Trophoblast cell (in vitro differentiated cells and primary cell): ENCODE measurements at regions not wholly inside any gene's neighbourhood (a gene's known extent, or its start where the extent isn't known, plus 50 kb on each side); places are given as distances from the start of the nearest gene placed in this dataset.
A peak's percentile ranks its signal among the peaks of the same experiment; 100 is the strongest.

Source experiments
- DNase-seq, 2 donors: peaks; one replicate each; pipeline ENCODE4 v3.0.0-alpha.2; 2016
- H2AFZ ChIP-seq: 2 replicates; pipeline ENCODE4 v1.6.1; 2013; ENCODE audit warnings: low read length, moderate library complexity, mild to moderate bottlenecking; ENCODE audit not compliant: insufficient read depth, poor library complexity
- H2AK5ac ChIP-seq: 2 replicates; pipeline ENCODE4 v1.6.1; 2013; ENCODE audit warnings: mild to moderate bottlenecking, low read length
- H2BK120ac ChIP-seq: 2 replicates; pipeline ENCODE4 v1.6.1; 2013; ENCODE audit warnings: low read length, mild to moderate bottlenecking, moderate library complexity; ENCODE audit not compliant: insufficient read depth, poor library complexity
- H2BK12ac ChIP-seq: 2 replicates; pipeline ENCODE4 v1.6.1; 2013; ENCODE audit warnings: mild to moderate bottlenecking, low read length, moderate library complexity
- H2BK5ac ChIP-seq: 2 replicates; pipeline ENCODE4 v1.6.1; 2013; ENCODE audit warnings: low read length, low read depth, moderate library complexity, mild to moderate bottlenecking; ENCODE audit not compliant: poor library complexity
- H3K14ac ChIP-seq: 2 replicates; pipeline ENCODE4 v1.6.1; 2013; ENCODE audit warnings: mild to moderate bottlenecking, low read length
- H3K18ac ChIP-seq: 2 replicates; pipeline ENCODE4 v1.6.1; 2013; ENCODE audit warnings: mild to moderate bottlenecking, low read length
- H3K23ac ChIP-seq: 2 replicates; pipeline ENCODE4 v1.6.1; 2013; ENCODE audit warnings: low read length
- H3K27ac ChIP-seq: 2 replicates; pipeline ENCODE4 v1.5.1; 2013; ENCODE audit warnings: low read depth, mild to moderate bottlenecking, inconsistent platforms, low read length, moderate library complexity
- H3K27me3 ChIP-seq: 2 replicates; pipeline ENCODE4 v1.6.1; 2013; ENCODE audit warnings: inconsistent platforms, mild to moderate bottlenecking, low read length, moderate library complexity; ENCODE audit not compliant: insufficient read depth
- H3K36me3 ChIP-seq, 2 experiments: 1 replicate in 1 of 2; 2 replicates in 1 of 2; pipeline ENCODE4 v1.6.1; 2013; ENCODE audit warnings: low read length in 2 of 2, mild to moderate bottlenecking in 2 of 2, moderate library complexity in 1 of 2; ENCODE audit not compliant: insufficient read depth in 2 of 2, control insufficient read depth in 1 of 2
- H3K4ac ChIP-seq: 2 replicates; pipeline ENCODE4 v1.6.1; 2013; ENCODE audit warnings: low read depth, mild to moderate bottlenecking, low read length, moderate library complexity
- H3K4me1 ChIP-seq, 2 experiments: 1 replicate in 1 of 2; 2 replicates in 1 of 2; pipeline ENCODE4 v1.6.1; 2013; ENCODE audit warnings: low read length in 2 of 2, mild to moderate bottlenecking in 2 of 2, moderate library complexity in 1 of 2; ENCODE audit not compliant: insufficient read depth in 2 of 2, control insufficient read depth in 1 of 2
- H3K4me2 ChIP-seq: 2 replicates; pipeline ENCODE4 v1.6.1; 2013; ENCODE audit warnings: inconsistent platforms, mild to moderate bottlenecking, low read length, moderate library complexity
- H3K4me3 ChIP-seq: 2 replicates; pipeline ENCODE4 v1.5.1; 2013; ENCODE audit warnings: mild to moderate bottlenecking, low read depth, low read length, inconsistent platforms
- H3K79me1 ChIP-seq: one replicate; pipeline ENCODE4 v1.6.1; 2013; ENCODE audit warnings: low read length
- H3K79me2 ChIP-seq: 2 replicates; pipeline ENCODE4 v1.6.1; 2013; ENCODE audit warnings: low read length, mild to moderate bottlenecking; ENCODE audit not compliant: control insufficient read depth, insufficient read depth, poor library complexity
- H3K9ac ChIP-seq: 2 replicates; pipeline ENCODE4 v1.6.1; 2013; ENCODE audit warnings: mild to moderate bottlenecking, low read length
- H3K9me3 ChIP-seq: 2 replicates; pipeline ENCODE4 v1.6.1; 2013; ENCODE audit warnings: low read depth, mild to moderate bottlenecking, control low read depth, inconsistent platforms, low read length; ENCODE audit not compliant: insufficient read depth
- H4K12ac ChIP-seq: 2 replicates; pipeline ENCODE4 v1.6.1; 2013; ENCODE audit warnings: low read depth, mild to moderate bottlenecking, low read length, moderate library complexity
- H4K8ac ChIP-seq: 2 replicates; pipeline ENCODE4 v1.6.1; 2013; ENCODE audit warnings: low read depth, mild to moderate bottlenecking, low read length, moderate library complexity
- H4K91ac ChIP-seq: one replicate; pipeline ENCODE4 v1.6.1; 2013; ENCODE audit warnings: low read depth, mild to moderate bottlenecking, low read length, moderate library complexity
- WGBS: extraction: QIAGEN DNeasy Blood & Tissue Kit; methylation state at CpG from one replicate; pipeline ENCODE4 v1.1.7; 2013; ENCODE audit warnings: missing lambda C conversion rate; ENCODE audit not compliant: insufficient read length, insufficient coverage; ENCODE audit errors: extremely low coverage; 5-methylcytosine and 5-hydroxymethylcytosine counted together

DNA sequence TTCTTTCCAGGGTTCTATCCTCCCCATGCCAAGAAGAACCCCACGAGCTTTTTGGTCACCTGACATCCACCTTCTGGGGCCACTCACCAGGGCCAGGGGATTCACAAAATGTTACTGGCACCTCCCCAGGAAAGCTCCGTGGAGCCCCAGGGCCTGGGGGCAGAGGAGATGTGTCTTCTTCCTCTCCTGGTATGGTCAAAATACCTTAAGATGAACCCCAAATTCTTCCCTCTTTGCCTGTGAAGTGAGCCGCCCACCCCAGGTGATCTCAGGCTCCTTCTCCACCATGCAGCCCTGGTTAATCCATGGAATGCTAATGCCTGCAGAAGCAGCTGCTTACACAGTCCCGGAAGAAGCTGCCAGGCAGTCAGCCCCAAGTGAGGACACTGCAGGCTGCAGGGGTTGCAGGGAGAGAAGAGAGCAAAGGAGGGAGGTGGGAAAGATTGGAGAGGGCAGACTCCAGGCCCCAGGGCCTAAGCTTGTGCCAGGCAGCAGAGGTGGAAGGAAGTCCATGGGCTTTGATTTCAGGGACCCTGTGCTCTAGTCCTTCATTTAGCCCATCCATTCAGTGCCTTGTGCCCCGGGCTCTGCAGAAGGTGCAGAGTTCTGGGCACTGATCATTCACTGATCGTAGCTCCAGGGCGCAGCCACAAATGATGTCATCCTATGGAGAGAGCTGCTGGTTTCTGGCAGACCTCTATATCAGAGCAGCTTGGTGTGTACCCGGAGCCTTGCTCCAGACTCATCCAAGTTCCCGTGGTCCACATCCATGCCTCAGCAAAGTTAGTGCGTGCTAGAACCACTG is 127.9 kb upstream of the NECTIN1 start:
- Histone ChIP-seq H3K4me3 (no peak overlapping the region), H4K8ac (no peak overlapping the region), H3K79me1 (no peaks in the 10 kb centered on the region), H3K4me1 (peaks cover 10 to 12% of the 10 kb centered on the region in 2 experiments), H3K9ac (no peak overlapping the region), H3K14ac (no peak overlapping the region), H4K91ac (no peak overlapping the region), H3K18ac (no peak overlapping the region), H3K23ac (no peak overlapping the region), H3K4me2 (no peak overlapping the region), H4K12ac (no peak overlapping the region), H2BK12ac (no peak overlapping the region), H3K27me3 (no peaks in the 10 kb centered on the region), H3K27ac (no peak overlapping the region), H2BK120ac (no peak overlapping the region), H2AFZ (no peak overlapping the region), H2BK5ac (no peak overlapping the region), H3K36me3 (no peaks in the 10 kb centered on the region), H3K79me2 (no peaks in the 10 kb centered on the region), H3K9me3 (peaks cover 2% of the 10 kb centered on the region), H2AK5ac (no peak overlapping the region), H3K4ac (no peak overlapping the region)
- no CpG with 5 or more reads among the region's 10 CpGs for WGBS
- DNase-seq: peak in 1 of 2 donors; percentile 10

DNA sequence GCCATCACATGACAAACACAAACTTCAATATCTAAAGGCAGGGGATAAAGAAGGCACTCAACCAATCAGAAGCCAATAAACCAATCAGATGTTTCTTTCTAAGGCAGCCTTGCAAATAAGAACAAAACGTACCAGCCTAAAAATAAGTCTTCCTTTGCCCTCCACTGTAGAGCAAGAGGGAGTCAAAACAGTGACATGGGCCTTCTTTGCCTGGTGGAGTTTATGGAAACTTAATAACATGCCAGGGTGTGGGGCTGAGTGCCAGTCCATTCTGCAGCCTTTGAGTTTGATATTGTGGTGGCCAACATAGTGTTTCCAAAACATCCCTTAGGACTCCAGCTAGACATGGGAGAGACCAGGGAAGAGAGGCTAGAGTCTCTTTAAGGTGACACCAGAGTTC is 126.1 kb upstream of the NECTIN1 start:
- H3K4ac ChIP-seq: no peak overlapping the region
- H2BK5ac ChIP-seq: no peak overlapping the region
- no peak overlapping the region for H4K12ac ChIP-seq
- peaks cover 2% of the 10 kb centered on the region for H3K9me3 ChIP-seq
- H2BK12ac ChIP-seq: no peak overlapping the region
- no peak overlapping the region for H3K27ac ChIP-seq
- no peaks in the 10 kb centered on the region for H3K36me3 ChIP-seq
- no peaks in the 10 kb centered on the region for H3K79me2 ChIP-seq
- H2AFZ ChIP-seq: no peak overlapping the region
- no peak overlapping the region for H3K23ac ChIP-seq
- H2AK5ac ChIP-seq: no peak overlapping the region
- no peak overlapping the region for H3K14ac ChIP-seq
- no peak overlapping the region for H4K8ac ChIP-seq
- no CpG with 5 or more reads among the region's 1 CpG for WGBS
- no peak overlapping the region for H3K18ac ChIP-seq
- H3K4me1 ChIP-seq: peaks cover 10 to 12% of the 10 kb centered on the region in 2 experiments
- no peaks in the 10 kb centered on the region for H3K27me3 ChIP-seq
- H3K4me3 ChIP-seq: no peak overlapping the region
- DNase-seq: no peak
- no peak overlapping the region for H2BK120ac ChIP-seq
- no peak overlapping the region for H3K9ac ChIP-seq
- H3K79me1 ChIP-seq: no peaks in the 10 kb centered on the region
- H4K91ac ChIP-seq: no peak overlapping the region
- H3K4me2 ChIP-seq: no peak overlapping the region

DNA sequence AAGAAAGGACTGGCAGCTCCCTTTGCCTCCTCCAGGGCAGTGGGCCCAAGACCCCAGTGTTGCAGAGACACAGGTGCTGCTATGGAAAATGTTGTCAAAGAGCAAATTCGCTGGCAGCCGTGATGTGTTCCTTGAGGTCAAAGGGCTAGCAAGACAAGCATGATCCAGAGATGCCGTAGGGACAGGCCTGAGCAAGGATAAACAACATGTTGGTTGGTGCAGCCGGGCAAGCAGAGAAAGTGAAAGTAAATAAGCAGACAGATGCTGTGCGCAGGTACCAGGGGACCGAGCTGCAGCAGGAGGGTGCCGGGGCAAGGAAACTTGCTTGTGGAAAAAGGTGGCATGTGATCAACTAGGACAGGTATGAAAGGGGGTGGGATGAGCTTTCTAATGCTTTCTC is 125.5 kb upstream of the NECTIN1 start:
- Histone ChIP-seq H3K36me3 (no peaks in the 10 kb centered on the region), H4K12ac (no peak overlapping the region), H2BK12ac (no peak overlapping the region), H3K4me1 (peaks cover 10 to 12% of the 10 kb centered on the region in 2 experiments), H2BK120ac (no peak overlapping the region), H3K9ac (no peak overlapping the region), H3K79me2 (no peaks in the 10 kb centered on the region), H3K9me3 (peaks cover 2% of the 10 kb centered on the region), H3K27me3 (no peaks in the 10 kb centered on the region), H2AFZ (no peak overlapping the region), H4K8ac (no peak overlapping the region), H3K4me3 (no peak overlapping the region), H4K91ac (no peak overlapping the region), H2AK5ac (no peak overlapping the region), H2BK5ac (no peak overlapping the region), H3K27ac (no peak overlapping the region), H3K4me2 (no peak overlapping the region), H3K4ac (no peak overlapping the region), H3K23ac (no peak overlapping the region), H3K79me1 (no peaks in the 10 kb centered on the region), H3K14ac (no peak overlapping the region), H3K18ac (no peak overlapping the region)
- peak in 1 of 2 donors; percentile 4 for DNase-seq
- no CpG with 5 or more reads among the region's 7 CpGs for WGBS

DNA sequence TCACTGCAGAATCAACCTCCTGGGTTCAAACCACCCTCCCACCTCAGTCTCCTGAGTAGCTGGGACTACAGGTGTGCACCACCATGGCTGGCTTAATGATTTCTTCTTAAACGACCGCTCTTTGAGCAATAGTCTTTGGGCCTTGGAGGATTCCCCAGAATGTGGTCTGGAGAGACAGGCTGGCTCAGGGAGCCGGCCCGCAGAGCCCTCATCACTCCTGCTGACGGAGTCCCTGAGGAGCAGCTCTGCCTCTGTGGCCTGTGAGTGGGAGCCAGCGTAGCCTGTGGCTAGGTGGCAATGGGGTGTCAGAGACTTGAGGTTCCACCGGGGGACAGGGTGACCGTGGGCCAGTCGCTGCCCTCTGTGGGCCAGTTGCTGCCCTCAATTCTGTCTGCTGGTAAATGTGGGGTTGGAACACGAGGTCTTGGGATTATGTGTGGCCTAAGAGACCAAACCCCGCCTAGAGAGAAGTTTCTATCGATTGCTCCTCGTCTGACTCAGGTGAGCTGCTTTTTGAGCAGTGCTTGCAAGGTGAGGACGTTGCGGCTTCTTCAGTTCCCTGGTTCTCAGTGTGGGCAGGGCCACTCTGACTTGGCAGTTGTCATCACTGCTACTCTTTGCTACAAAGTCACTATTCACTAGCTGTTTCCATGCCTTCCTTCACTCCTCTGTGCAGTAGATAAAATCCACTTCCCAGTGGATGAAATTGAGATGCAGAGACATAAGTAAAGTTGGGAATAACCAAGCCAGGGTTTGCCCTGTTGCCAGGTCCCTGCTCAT is 124.8 kb upstream of the NECTIN1 start:
- Histone ChIP-seq H4K12ac (no peak overlapping the region), H3K4ac (no peak overlapping the region), H3K9ac (no peak overlapping the region), H3K4me2 (no peak overlapping the region), H2BK12ac (no peak overlapping the region), H3K9me3 (peaks cover 2% of the 10 kb centered on the region), H3K23ac (no peak overlapping the region), H3K18ac (no peak overlapping the region), H3K36me3 (no peaks in the 10 kb centered on the region), H4K8ac (no peak overlapping the region), H3K79me1 (no peaks in the 10 kb centered on the region), H3K27ac (no peak overlapping the region), H3K27me3 (no peaks in the 10 kb centered on the region), H4K91ac (no peak overlapping the region), H3K4me3 (no peak overlapping the region), H2AK5ac (no peak overlapping the region), H2BK5ac (no peak overlapping the region), H3K14ac (no peak overlapping the region), H3K4me1 (peaks cover 10 to 12% of the 10 kb centered on the region in 2 experiments), H2AFZ (no peak overlapping the region), H3K79me2 (no peaks in the 10 kb centered on the region), H2BK120ac (no peak overlapping the region)
- peak; percentile 81 to 83 for DNase-seq
- no CpG with 5 or more reads among the region's 15 CpGs for WGBS
